OCI-M1 (cell line): ENCODE measurements at regions not wholly inside any gene's neighbourhood (a gene's known extent, or its start where the extent isn't known, plus 50 kb on each side); places are given as distances from the start of the nearest gene placed in this dataset.
A peak's percentile ranks its signal among the peaks of the same experiment; 100 is the strongest.

Experiments used
- DNase-seq: peaks from one replicate; lab custom pipeline; 2025; lab: John Stamatoyannopoulos, UW

DNA sequence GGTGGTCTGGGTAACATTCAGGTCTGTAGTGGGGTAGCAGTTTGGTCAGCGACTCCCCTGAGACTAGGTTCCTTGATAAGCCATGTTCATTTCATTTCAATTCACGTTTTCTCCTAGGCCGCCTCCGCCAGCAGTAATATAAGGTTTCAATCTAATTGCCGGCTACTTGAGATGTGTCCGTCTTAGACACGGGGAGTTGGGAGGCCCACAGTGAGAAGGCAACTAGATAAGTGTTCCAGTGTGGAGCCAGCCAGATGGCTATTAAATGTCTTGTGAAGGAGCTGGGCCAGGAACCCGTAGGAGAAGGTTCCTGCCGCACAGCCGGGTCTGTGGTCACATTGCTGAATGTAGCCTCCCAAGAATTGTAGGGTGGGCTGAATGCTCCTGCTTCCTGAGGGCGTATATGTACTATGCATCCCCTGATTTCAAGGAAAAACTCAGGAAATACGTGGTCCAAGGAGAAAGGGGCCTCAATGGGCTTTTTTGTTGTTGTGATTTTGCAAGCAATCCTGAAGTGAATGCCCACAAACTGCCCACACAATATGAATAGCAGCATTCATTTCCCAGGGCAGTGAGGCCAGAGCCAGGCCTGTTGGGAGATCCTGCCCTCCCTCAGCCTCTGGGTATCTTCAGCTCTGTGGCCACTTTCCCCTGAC lies 220.6 kb upstream of the RPL34 start:
- DNase-seq, result no peak

DNA sequence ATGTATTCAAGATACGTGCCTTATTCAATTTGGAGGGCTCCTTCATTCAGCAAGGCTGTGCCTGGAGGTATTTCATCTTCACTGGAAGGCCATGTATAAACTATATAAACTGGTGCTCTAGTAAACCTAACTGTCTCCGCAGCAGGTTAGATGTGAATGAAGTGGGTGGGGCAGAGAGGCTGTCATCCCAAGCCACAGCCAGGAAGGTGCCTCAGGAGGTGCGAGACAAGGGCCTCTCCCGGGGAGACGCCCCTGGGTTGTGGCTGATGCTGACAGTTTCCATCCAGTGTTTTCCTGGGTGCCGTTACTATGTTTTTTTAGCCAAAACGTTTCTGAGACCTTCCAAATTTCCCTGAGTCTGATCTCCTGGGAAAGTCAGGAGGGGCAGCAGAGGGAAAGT lies 221.5 kb upstream of the RPL34 start:
- DNase-seq, result no peak

DNA sequence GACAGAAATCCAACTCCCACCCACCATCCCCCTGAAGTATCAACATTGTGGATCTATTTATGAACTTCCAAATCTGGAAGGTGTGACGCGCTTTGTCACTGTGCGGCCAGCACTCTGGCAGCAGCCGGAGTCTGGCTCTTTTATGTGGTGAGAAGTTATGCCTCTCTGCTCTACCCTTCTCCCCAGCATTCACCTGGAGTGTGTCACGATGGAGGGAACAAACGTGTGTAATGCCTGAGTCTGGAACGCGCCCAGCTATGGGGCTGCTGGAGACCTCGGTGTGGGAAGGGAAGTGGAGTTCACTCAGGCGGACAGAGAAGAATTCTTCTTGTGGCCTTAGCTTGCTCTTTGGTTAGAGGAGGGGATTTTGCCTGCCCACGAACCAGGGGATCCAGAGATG lies 222.1 kb upstream of the RPL34 start:
- DNase-seq, result no peak

DNA sequence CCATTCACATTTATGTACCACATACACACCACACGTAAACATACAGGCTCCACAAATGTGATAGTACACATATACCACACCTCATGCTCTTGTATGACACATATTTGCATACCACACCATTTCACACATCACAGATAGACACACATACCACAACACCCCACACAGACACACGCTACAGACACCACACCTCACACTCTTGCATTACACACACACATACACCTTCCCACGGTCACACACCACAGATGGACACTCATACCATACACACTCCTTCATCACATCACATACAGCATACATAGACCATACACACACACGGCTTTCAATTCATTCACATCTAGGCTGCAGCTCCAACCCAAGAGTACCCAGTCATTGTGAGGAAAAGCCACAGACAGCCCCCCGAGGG lies 222.5 kb upstream of the RPL34 start:
- DNase-seq, result no peak

DNA sequence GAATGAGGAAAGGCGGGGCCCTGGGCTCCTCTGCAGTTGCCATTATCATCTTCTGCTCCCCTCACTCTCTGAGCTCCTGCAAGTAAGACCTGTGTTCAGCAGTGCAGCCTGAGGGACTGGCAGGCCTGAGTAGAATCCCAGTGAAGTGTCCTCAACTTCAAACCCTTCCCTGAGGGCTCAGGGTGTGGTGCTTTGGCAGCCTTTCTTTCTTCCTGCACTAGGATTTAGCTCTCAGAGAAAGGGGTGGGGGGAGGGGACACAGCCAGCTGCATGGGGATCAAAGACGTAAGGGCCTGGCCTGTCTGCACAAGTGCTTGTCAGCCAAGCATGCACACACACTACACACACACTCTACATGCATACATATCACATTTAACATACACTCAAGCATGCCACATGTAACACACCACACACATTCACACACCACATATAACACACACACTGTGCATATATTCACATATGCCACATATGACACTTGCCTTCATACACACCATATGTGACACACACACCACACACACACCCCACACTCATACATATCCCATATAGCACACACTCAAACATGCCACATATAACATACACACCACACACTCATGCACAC lies 223.4 kb upstream of the RPL34 start:
- DNase-seq, result no peak

DNA sequence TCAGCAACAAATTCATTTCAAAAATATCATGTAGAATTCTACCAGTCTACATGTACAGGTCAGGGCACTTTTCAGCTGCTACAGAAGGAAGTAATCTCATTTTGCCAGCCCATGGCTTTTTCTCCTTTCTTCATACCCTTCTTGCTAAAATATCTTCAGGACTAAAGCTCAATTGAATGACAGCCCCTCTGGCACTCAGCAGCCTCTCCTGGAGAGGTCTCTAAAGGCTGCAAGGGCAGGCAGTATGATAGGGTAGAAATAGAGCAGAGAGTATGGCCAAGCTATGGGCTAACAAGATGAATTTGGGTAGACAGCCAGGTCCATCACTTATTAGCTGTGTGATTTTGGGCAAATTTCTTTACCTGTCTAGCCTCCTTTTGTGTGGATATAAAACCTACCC lies 224.6 kb upstream of the RPL34 start:
- no peak for DNase-seq

DNA sequence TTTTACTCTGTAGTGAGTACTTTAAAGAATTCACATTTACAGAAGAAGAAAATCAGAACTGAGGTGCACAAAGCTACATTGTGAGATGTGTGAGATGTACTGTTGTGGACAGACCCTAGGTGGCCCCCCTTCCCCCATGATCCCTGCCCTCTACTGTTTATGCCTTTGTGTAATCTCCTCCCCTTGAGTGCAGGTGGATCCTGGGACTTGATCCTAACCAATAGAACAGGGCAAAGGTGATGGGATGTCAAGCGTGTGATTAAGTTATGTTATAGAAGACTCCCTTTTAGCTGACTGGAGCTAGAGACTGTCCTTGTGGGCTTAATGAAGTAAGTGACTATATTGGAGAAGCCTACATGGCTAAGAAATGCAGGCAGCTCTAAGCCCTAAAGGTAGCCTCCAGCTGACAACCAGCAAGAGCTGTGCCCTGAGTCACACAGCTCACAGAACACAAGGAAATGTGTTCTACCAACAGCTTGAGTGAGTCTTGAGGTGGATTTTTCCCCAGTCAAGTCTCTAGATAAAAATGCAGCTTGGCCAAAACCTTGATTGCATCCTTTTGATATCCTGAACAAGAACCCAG lies 225.2 kb upstream of the LEF1 start:
- DNase-seq, result no peak

DNA sequence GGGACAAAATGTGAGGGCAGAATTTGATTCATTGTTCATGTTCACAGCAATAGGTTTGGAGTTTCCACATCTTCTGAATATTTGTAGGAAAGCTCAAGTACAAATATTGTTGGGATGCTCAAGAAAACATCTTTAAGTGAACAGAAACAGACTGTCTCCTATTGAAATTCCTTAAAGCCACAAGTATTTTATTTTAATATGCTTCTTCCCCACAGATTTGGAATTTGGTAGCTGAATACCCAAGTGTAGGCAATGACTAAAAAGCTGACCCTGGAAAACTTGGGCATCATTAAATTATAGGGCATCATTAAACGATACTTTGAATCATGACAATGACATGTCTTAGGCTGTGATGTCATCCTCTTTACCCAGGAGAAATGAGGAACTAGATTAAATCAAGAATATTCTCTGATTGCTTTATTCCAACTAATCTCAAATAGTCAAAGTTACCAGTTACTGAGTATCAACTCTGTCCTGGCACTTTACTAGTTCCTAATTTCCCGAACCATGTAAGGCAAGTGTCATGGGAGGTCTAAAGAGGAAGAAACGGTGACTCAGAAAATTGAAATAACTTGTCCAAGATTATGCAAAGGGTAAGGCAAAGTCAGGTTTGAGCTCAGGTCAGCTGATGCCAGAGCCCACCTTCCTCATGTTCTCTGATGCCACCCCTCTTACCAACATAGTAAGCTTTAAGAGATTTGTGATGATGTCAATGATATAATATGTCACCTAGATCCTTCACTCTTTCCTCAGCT lies 223.1 kb upstream of the LEF1 start:
- peak; percentile 42 for DNase-seq

DNA sequence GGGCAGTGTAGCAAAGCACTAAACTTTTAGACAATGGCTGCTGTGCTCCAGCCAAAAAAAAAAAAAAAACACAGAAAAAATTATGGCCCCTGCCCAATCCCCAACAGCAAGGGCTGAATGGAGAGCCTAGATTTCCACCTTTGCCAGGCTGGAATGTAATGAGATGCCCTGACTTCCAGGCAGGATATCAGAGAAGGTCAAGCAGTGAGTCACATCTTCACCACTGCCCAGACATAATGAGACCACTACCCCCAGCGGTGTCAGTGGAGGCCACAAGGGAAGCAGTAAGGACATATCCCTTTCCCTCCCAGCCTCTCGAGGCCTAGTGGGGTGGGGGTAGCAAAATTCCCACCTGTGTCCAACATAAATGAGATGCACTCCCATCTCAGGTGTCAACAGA lies 216.3 kb upstream of the LEF1 start:
- DNase-seq, result no peak

DNA sequence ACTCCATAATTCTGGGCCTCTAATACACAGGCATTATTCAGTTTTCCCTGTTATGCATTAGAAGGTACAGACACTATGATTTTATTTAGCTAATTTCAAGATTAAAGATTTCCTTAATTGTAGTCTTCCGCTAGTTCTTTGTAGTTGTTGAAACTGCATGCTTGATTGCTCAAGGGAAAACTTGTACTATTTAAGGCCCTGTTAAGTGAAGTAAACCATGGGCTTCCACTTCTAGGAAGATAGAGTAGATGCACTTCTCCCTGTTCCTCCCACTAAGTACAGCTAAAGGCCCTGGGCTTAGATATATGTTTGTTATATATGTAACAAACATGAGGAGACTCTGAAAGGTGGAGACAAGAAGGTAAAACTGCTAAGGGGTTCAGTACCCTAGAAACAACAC lies 215.8 kb upstream of the LEF1 start:
- DNase-seq, result no peak

DNA sequence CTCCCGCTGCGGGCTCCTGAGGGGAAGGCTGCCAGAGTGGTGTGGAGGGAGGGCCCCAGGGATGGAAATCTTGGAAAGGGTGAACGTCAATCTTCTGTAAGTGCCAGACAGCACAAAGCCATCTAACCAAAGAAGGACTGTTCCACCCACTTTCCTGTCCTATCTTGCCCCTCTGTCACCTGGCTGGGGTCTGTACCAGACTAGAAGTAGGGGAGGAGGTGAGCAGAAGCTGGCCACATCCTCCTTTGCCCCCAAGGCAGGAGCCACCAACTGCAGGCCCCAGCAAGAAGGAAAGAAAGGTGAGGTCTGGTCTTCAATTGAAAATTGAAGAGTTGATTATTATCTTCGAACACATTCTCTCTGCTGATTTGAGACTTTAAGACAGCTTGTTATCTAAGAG lies 214.4 kb upstream of the LEF1 start:
- DNase-seq, result no peak

DNA sequence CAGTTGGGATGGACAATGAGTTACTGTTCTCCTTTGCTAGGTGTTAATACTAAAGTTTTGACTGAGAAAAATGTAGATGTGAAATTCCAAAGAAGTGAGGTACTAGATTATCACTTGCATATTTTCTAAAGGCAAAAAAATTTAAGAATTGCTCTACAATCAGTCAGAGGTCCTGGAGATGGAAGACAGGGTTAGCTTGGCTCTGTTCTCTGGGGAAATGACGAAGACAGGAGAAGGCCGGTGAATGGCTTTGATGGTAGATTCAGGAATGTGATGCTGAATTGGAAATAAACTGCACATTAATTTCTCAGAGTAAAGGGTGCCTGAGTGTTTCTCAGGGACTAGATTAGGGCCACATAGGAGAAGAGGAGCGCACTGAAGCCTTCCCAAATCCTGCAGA lies 214.0 kb upstream of the LEF1 start:
- no peak for DNase-seq

DNA sequence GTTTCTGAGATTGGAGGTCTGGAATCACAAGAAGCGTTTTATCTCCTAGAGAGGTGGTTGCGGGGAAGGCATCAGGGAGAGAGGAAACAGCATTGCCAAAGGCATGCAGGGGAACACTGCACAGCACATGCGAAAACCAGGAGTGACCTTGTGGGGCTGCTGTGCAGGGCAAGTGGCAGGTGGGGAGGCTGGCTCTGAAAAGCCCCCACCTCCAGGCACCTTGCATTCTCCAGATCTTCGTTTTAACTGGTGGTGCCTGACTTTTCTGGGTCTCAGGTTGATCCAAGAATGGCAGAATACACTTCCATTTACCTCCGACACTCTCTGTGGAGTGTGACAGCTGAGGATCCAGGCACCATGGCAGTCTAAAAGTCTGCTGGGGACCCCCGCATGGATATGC lies 209.4 kb upstream of the LEF1 start:
- no peak for DNase-seq

DNA sequence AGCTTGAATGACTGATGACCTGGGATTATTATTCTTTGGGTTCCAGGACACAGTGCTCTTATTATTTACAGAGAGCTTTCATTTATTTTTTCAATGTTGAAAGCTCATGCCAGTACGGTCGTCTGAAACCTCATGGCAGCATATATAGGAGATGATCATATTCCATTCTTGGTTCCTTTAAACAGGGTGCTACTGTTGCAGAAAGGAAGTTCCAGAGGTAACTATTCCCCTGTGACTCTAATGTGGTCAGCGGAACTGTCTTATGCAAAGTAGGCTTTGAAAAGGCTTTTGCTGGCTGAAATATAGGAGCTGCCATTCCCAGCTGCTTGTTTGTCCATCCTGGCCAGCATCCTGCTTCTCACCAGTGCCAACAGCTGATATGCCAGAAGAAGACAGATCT lies 208.3 kb upstream of the LEF1 start:
- no peak for DNase-seq

DNA sequence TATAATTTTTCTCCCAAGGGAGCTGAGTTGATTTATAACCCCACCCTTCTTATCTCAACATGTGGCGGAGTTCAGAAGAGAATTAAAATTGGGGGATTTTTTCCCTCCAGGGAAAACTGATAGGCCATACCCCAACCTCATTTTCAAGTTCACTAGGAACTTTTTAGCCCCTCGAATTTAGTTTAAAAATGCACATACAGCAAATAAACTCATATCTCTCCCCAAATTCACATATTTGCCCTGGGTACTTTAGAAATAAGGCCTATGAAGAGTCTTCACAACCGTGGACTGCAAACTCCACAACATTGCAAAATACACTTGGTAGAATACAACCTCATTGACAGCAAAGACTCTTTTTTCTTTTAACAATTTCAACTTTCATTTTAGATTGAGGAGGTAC lies 206.7 kb upstream of the LEF1 start:
- no peak for DNase-seq

DNA sequence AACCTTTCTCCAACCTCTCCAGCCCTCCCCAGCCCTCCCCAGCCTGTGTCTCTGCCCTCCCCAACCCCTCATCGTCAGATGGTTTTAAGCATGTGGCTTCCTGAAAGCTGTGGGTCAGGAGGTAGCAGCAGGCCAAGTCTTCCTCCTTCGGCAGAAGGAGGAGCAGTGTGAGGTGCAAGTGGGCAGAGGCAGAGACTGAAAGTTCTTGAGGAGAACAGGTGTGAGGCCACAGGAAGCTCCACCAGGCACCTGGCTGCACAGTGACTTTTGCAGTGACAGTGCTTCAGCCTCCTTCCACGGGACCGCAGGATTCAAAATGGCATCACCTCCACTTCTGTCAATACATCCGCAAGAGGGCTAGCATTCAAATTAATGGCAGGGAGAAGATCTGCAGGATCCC lies 203.9 kb upstream of the LEF1 start:
- no peak for DNase-seq

DNA sequence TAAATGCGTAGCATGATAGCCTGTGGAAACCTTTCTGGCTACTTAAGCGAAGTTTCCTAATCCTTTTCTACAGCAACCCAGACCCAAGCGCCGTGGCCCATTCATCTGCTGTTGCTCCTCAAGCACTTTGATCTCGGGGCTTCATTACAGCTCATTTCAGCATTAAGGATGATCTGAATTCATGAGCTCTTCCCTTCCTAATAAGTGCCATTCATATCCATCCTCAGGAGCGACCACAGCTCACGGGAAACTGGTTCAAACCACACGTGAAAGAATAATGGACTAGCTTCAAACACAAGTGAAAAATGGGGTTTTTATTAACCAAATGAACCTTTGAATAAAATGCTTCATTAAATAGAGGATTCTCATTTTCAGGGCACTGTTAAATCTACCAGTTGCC lies 202.6 kb upstream of the LEF1 start:
- DNase-seq, result no peak

DNA sequence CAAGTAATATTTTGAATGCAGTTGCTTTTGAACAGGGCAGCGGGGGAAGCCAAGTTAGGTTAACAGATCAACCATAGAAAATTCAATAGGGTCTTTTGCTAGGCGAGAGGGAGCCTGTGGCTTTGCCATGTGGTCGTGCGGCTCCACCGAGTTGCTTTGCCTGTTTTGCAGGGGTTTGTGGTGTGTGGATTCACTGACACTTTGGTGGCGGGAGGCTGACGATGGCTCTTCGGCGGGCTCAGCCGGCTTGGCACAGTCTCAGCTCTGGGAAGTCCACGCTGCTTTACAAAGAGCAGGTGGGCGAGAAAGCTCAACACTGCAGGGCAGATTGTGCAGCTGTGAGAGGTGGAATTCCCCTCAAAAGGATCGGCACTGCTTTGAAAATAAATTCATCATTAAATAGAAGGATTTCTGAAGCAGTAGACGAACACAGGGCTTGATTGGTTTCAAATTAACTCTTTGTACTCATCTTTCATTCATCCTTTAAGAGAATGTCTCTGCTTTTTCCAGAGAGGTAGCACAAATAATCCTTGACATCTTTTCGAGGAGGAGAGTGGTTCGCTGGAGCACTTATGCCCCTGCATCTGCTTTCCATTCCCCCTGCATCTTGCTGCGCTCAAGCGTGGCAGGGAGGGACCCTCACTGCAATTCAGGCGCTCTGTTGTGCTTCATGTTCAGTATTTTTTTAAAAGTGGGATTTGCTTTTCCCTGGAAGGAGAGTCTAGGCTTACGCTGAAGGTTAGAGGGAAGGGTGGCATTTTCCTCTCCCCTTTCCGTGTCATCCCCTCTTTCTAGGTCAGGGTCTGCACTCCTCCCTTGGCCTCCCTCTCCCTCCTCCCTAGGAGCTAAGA lies 201.8 kb upstream of the LEF1 start:
- no peak for DNase-seq

DNA sequence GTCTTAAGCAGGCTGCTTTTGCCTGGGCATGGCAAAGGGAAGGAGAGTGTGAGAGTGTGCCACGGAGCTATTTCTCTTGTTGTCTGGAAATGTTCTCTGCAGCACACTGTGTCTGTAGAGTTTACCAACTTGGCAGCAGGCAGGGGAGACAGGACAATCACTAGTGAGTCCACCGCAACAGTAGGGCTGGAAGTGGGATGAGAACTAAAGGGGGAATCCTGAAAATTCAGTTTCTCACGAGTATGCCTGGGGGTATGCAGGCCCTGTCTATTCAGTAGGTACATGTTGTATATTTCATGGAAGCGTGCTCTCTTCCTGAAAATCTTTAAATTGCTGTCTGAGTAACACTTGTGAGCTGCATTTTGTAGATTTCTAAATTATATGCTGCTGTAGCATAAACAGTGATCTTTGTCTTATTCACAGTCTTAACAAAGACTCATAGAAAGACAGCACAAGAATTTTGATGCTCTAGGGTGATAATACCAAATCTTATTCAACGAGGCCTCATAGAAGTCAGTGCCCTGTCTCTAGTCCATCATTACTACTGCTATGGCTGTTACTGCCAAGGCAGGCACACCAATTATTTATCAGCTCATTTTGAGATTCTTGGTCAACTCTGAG lies 200.4 kb upstream of the LEF1 start:
- DNase-seq, result no peak

DNA sequence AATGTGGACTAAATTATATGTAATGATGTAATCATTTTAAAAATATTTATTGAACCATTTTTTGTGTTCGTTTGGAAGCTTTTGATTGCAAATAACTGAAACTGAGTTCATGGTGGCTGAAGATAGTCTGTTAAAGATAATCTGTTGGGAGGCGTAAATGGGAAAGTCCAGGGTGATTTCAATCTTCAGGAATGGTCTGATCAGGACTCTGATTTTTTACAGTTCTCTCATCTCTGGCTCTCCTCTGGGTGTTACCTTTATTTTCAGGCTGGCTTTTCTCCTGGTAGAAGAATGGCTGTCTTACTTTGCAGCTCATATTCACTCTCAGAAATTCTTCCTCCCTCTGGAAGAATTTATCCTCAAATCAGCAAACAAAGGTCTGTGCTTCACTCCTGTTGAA lies 199.0 kb upstream of the LEF1 start:
- no peak for DNase-seq

DNA sequence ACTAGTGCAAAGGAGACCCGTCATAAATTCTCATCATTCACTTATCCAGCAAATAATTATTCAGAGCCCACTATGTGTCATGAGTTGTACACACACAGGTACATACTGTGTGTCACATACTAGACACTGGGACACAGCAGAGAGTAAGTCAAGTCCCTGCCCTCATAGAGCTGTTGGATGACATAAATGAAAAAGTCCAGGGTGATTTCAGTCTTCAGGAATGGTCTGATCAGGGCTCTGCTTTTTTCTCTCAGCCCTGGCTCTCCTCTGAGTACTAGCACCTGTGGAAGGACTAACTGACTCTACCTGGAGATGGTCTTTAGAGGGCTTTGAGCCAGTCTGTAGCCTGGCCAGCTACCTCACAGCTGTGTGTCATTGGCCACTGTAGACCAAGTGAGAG lies 198.0 kb upstream of the LEF1 start:
- DNase-seq, result no peak

DNA sequence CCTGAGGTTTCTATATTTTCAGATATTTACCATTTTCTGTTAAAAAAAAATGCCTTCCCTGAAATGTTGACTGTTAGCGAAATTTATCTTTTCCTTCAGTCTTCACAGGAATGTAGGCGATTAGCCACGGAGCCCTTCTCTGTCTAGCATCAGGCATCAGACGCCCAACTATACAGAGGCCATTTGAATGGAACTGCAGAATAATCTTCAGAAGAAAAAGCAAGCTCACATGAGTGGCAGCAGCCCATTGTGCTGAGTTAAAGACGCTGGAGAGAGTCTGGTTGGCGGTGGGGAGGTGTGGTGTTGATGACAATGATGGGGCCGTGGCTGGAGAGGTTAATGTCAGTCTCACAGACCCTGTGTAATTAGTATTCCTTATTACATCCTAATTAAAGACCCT lies 196.8 kb upstream of the LEF1 start:
- DNase-seq, result no peak
